Stomach (tissue), 4 donors: ENCODE measurements at regions not wholly inside any gene's neighbourhood (a gene's known extent, or its start where the extent isn't known, plus 50 kb on each side); places are given as distances from the start of the nearest gene placed in this dataset.

Experiments used
- CTCF ChIP-seq, 7 experiments: fragments of 450-650 bp in 4 of 7; fragments of 200-600 bp in 3 of 7; sonication (generic) in 3 of 7; IDR thresholded peaks; one replicate each; pipeline ENCODE4 v1.5.1; 2016 to 2019; ENCODE audit warnings: antibody characterized with exemption in 7 of 7, control low read depth in 2 of 7, mild to moderate bottlenecking in 1 of 7
- POLR2A ChIP-seq, 4 donors: fragments of 450-650 bp; IDR thresholded peaks; one replicate each; pipeline ENCODE4 v1.6.1; 2016; ENCODE audit warnings: antibody characterized with exemption in 4 of 4, control low read depth in 2 of 4, mild to moderate bottlenecking in 1 of 4, moderate library complexity in 1 of 4
- POLR2AphosphoS5 ChIP-seq, 3 donors: sonication (generic); formaldehyde crosslinking; IDR thresholded peaks; one replicate each; pipeline ENCODE4 v1.6.1; 2016; ENCODE audit warnings: antibody characterized with exemption in 3 of 3

- TF ChIP-seq POLR2AphosphoS5 (IDR thresholded peaks at IDR 0.05), result no peak
- no peak for TF ChIP-seq POLR2A (IDR thresholded peaks at IDR 0.05)
- no peak for TF ChIP-seq CTCF (IDR thresholded peaks at IDR 0.05)
Measured at GRCh38 chr5:135174315-135175096, 140.5 kb upstream of the PITX1 start.
